ENCODE measurements at regions not wholly inside any gene's neighbourhood (a gene's known extent, or its start where the extent isn't known, plus 50 kb on each side); places are given as distances from the start of the nearest gene placed in this dataset.

- H3K79me2 ChIP-seq (ENCODE audit: control insufficient read depth, insufficient read depth, low read length): no peaks in the 10 kb centered on the region
- intact Hi-C loops (cut with micrococcal nuclease; ENCODE audit: unreplicated experiment) (no loop called here), in situ Hi-C loops (cut with MboI) (no loop called here)
- H3K27ac ChIP-seq (ENCODE audit: control insufficient read depth, insufficient read depth): no peak overlapping the region
- no peaks in the 10 kb centered on the region for H4K20me1 ChIP-seq (ENCODE audit: control insufficient read depth, insufficient read depth)
- H3K9ac ChIP-seq (ENCODE audit: control insufficient read depth, insufficient read depth, low read length): no peak overlapping the region
- TF ChIP-seq RBBP5 (conservative IDR thresholded peaks at IDR 0.05): no peak
- TF ChIP-seq PML (IDR thresholded peaks at IDR 0.05; ENCODE audit: low read length): no peak
- TF ChIP-seq POLR2A (IDR thresholded peaks at IDR 0.05; ENCODE audit: low read depth, low read length): no peak
- no peak for TF ChIP-seq ESRRA (IDR thresholded peaks at IDR 0.05; ENCODE audit: low read length)
- TF ChIP-seq NR2C1 (IDR thresholded peaks at IDR 0.05): no peak
- no peak for TF ChIP-seq MYC (IDR thresholded peaks at IDR 0.05; ENCODE audit: insufficient read depth, insufficient read length, insufficient replicate concordance, low read length, severe bottlenecking)
- TF ChIP-seq SP1 (IDR thresholded peaks at IDR 0.05; ENCODE audit: low read depth, low read length): no peak
- TF ChIP-seq BMI1 (IDR thresholded peaks at IDR 0.05; ENCODE audit: borderline replicate concordance): no peak
- no peak overlapping the region for H3K4me2 ChIP-seq (ENCODE audit: control insufficient read depth, insufficient read depth)
- no peaks in the 10 kb centered on the region for H3K4me1 ChIP-seq (ENCODE audit: control insufficient read depth, insufficient read depth, low read length)
- H3K36me3 ChIP-seq (ENCODE audit: control insufficient read depth in 2 of 2, insufficient read depth in 2 of 2, low read length in 1 of 2): no peaks in the 10 kb centered on the region
- no peak for DNase-seq (ENCODE audit: low read depth, low spot score)
- H3K9me3 ChIP-seq (replicated peaks; ENCODE audit: control insufficient read depth, insufficient read depth, low read length): no peaks in the 10 kb centered on the region; the same call in 2 of the 3 replicates
- no peak for FAIRE-seq
- H2AFZ ChIP-seq (ENCODE audit: control insufficient read depth, low read depth, low read length): no peak overlapping the region
- no peak for ATAC-seq
- ChIA-PET SMC1A (ENCODE audit: uncharacterized antibody, unreplicated experiment) (interaction anchor here (1.0 kb wide), 1 partner anchor 32 kb away, joined by 3 read pairs; no protein-coding TSS in a partner anchor), POLR2A (no interaction called here), RAD21 (ENCODE audit: unreplicated experiment) (no interaction called here), CTCF (interaction anchor here (2.0 kb wide), 1 partner anchor 109 kb away, joined by 6 read pairs; no protein-coding TSS in a partner anchor)
- WGBS (ENCODE audit: insufficient coverage, insufficient replicate concordance, low lambda C conversion rate, missing lambda C conversion rate): 27% methylated on average over 6 of the region's 6 CpGs
- H3K27me3 ChIP-seq (replicated peaks in 1 of 2; ENCODE audit: control insufficient read depth in 2 of 2, insufficient read depth in 2 of 2, low read length in 1 of 2): no peaks in the 10 kb centered on the region
- BruUV-seq (replicated peaks): no TSS peak
- no peak overlapping the region for H3K4me3 ChIP-seq
Measured at GRCh38 chr3:16069149-16069922, 105.1 kb upstream of the GALNT15 start.

- RAD21 ChIA-PET (ENCODE audit: unreplicated experiment): no interaction called here
- no peaks in the 10 kb centered on the region; the same call in 2 of the 3 replicates for H3K9me3 ChIP-seq (replicated peaks; ENCODE audit: control insufficient read depth, insufficient read depth, low read length)
- DNase-seq (ENCODE audit: low read depth, low spot score) (no peak), ATAC-seq (no peak), FAIRE-seq (no peak)
- POLR2A ChIA-PET: no interaction called here
- no peaks in the 10 kb centered on the region for H4K20me1 ChIP-seq (ENCODE audit: control insufficient read depth, insufficient read depth)
- in situ Hi-C loops (cut with MboI): no loop called here
- no peak overlapping the region for H3K27ac ChIP-seq (ENCODE audit: control insufficient read depth, insufficient read depth)
- no peaks in the 10 kb centered on the region for H3K4me1 ChIP-seq (ENCODE audit: control insufficient read depth, insufficient read depth, low read length)
- SMC1A ChIA-PET (ENCODE audit: uncharacterized antibody, unreplicated experiment): no interaction called here
- CTCF ChIA-PET: interaction anchor here (1.0 kb wide), 1 partner anchor 27 kb away, joined by 3 read pairs; no protein-coding TSS in a partner anchor
- no TSS peak for BruUV-seq (replicated peaks)
- no peak overlapping the region for H3K9ac ChIP-seq (ENCODE audit: control insufficient read depth, insufficient read depth, low read length)
- no peaks in the 10 kb centered on the region for H3K79me2 ChIP-seq (ENCODE audit: control insufficient read depth, insufficient read depth, low read length)
- H3K27me3 ChIP-seq (replicated peaks in 1 of 2; ENCODE audit: control insufficient read depth in 2 of 2, insufficient read depth in 2 of 2, low read length in 1 of 2): no peaks in the 10 kb centered on the region; a peak in 1 of 4 replicates
- H2AFZ ChIP-seq (ENCODE audit: control insufficient read depth, low read depth, low read length): no peak overlapping the region
- H3K4me3 ChIP-seq: no peak overlapping the region
- no peak overlapping the region for H3K4me2 ChIP-seq (ENCODE audit: control insufficient read depth, insufficient read depth)
- WGBS (ENCODE audit: insufficient coverage, insufficient replicate concordance, low lambda C conversion rate, missing lambda C conversion rate): 50% methylated on average over 5 of the region's 5 CpGs
- no peaks in the 10 kb centered on the region for H3K36me3 ChIP-seq (ENCODE audit: control insufficient read depth in 2 of 2, insufficient read depth in 2 of 2, low read length in 1 of 2)
- intact Hi-C loops (cut with micrococcal nuclease; ENCODE audit: unreplicated experiment): no loop called here
- TF ChIP-seq CEBPB (IDR thresholded peaks at IDR 0.05; ENCODE audit: borderline replicate concordance in 1 of 2, low read depth in 2 of 2, low read length in 2 of 2) (no peak), ZNF592 (IDR thresholded peaks at IDR 0.05) (no peak), USF1 (IDR thresholded peaks at IDR 0.05; ENCODE audit: borderline replicate concordance, extremely low read length, insufficient read depth, low read depth, low read length) (no peak), MYB (IDR thresholded peaks at IDR 0.05; ENCODE audit: borderline replicate concordance, low read depth, low read length) (no peak), NR2C1 (IDR thresholded peaks at IDR 0.05) (no peak), EZH2 (IDR thresholded peaks at IDR 0.05; ENCODE audit: borderline replicate concordance, control insufficient read depth, low read depth, low read length) (no peak)
Measured at GRCh38 chr3:16070707-16071106, 103.8 kb upstream of the GALNT15 start.

All from GM12878 (cell line).